C1 segment of cervical spinal cord (tissue), 14 donors: ENCODE measurements at regions not wholly inside any gene's neighbourhood (a gene's known extent, or its start where the extent isn't known, plus 50 kb on each side); places are given as distances from the start of the nearest gene placed in this dataset.
"Not testable (repeated sequence)": the region's sequence is repeated elsewhere in the genome, so short reads cannot be mapped to it uniquely, and the experiment has no call there.

Experiments
- DNase-seq, 14 donors: peaks; one replicate each; lab custom pipeline; 2025; lab: John Stamatoyannopoulos, UW

GRCh38 chr4:124812203-124812602, 99.7 kb upstream of the ANKRD50 start:
- DNase-seq: not testable (repeated sequence)

DNA sequence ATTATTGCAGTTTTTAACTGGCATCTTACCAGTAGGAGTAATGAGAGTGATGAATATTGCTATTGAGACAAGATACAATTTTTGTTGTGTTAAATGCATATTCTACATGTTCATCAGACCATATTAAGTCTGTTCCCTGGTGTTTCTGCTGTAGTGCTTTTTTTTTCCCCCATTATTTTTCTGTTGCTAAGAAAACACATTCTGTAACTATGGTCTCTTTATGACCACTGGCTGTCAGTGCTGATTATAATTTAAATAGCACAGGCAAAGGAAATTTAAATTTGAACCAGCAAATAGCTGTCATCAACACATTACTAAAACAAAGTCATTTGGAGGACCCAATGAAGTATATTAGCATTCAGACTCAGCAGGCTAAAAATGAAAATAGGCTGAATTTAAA, 98.3 kb upstream of the ANKRD50 start:
- DNase-seq: no peak

GRCh38 chr4:124807421-124807820, 94.9 kb upstream of the ANKRD50 start:
- no peak for DNase-seq

DNA sequence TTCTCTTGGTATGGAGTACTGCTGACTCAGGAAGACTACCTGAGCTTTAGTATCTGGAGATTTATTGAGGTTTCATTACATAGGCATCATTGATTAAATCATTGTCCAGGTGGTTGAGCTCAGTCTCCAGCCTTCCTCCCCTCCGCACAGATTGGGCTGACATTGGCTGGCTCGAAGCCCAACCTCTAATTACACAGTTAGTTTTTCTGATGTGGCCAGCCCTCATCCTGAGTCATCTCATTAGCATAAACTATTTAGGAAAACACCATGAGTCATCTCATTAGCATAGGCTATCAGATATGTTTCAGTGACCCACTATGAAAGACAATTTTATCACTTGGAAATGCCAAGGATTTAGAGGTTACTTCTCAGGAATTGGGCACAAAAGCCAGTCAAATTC, 93.9 kb upstream of the ANKRD50 start:
- no peak for DNase-seq

- DNase-seq: no peak
Observed at GRCh38 chr4:124804584-124804983, 92.1 kb upstream of the ANKRD50 start.

- DNase-seq: no peak
Observed at GRCh38 chr4:124804041-124804440, 91.5 kb upstream of the ANKRD50 start.

DNA sequence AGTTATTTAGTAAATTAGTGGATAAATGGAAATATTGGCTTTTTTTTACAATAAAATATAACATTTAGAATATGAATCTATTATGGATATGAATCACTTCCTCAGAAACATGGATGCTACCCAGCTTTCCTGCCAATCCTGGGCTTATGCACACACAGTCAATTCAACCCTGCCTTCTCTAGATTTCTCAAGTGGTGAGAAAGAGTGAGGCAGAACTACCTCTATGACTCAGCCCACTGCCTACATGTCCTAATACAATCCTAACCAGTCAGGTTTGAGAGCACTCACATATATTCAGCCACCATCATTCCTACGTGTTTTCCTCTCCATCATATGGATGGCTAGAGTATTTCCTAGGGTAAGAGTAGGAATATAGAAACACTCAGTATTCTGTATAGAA, 91.1 kb upstream of the ANKRD50 start:
- no peak for DNase-seq

DNA sequence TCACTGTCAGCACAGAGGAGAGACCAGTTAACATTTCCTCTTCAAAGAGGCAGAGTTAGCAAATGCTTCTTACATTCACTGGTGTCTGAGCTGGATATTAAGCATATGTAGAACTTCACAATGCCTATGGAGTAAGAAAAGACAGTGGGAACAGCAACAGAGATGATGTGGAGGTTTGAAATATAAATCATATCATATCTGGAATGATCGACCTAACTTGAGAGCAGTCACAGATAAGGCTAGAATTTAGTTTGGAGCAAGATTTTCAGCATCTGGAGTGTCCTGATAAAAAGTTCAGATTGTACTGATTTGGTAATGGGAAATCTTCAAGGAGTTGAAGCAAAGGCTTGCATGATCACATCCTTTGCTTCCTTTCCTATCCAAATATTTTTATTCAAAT, 90.5 kb upstream of the ANKRD50 start:
- DNase-seq: no peak

- no peak for DNase-seq
Observed at GRCh38 chr4:124797223-124797622, 84.7 kb upstream of the ANKRD50 start.

- DNase-seq: no peak
Observed at GRCh38 chr4:124790471-124790870, 77.9 kb upstream of the ANKRD50 start.

DNA sequence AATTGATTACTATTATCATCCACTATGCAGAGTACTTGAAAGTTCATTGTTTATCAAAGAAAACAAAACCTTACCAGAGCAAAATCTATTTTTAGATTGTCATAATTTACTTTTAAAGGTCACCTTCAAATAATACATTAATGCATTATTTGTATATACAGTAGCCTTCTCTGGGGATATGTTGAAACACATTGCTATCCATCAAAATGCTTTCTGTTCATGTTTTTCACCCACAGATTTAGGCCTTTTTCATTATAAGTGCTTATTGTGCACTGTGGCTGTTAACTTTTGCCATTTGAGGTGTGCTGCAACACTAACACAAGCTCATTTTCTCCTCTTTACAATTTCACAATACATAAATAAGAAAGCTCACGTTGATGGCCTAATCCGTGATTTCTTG, 74.1 kb upstream of the ANKRD50 start:
- DNase-seq: no peak

- no peak for DNase-seq
Observed at GRCh38 chr4:124785645-124786044, 73.1 kb upstream of the ANKRD50 start.

GRCh38 chr4:124783847-124784246, 71.3 kb upstream of the ANKRD50 start:
- no peak for DNase-seq

- no peak for DNase-seq
Observed at GRCh38 chr4:124777007-124777406, 64.5 kb upstream of the ANKRD50 start.

DNA sequence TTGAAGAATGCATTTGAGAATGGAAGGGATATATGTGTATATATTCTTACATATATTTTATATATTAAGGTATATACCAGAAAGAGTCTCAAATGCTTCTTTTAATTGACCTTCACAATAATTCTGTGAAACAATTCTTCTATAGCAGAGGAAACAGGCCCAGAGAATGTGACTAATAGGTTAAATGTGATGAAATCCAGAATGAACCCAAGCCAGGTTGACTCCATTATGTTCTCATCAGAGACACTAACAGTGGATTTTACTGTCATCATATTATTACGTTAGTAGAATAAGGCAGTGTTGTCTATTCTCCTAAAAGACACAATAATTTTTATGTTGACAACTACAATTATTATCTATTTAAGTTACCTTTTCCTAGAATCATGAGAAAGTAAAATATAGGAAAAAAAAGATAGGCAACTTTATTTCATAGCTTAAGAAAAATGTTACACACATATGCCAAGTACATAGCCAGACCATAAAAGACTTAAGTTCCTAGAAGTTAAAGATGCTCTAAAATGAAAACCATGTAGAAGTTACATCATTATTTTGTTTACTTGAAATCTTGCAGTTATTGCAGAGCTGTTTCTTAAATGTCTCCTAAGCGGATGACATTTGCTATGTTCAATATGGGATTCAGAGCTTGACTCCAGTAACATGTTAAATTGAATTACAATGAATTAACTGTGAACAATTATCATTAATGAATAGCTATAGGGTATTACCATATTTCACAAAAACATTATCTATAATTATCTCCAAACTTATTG, 56.2 kb upstream of the ANKRD50 start:
- no peak for DNase-seq

DNA sequence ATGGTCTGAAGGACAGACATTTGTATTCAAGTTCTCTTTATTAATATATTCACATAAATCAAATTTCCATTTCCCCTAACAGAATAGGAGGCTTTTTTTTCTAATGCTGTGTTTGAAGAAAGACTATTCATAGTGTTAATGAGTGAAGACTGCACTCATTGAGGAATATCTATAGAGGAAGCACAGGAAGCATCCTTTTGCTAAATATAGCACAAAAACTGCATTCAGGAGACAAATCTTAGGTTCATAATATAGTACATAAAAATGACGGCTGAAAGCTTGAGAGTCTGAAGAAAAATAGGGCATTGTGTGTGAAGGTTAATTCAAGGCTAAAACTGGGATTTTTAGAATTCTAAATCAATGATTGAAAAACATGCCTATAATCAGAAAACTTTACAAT, 50.4 kb upstream of the ANKRD50 start:
- no peak for DNase-seq
